ENCODE measurements at regions not wholly inside any gene's neighbourhood (a gene's known extent, or its start where the extent isn't known, plus 50 kb on each side); places are given as distances from the start of the nearest gene placed in this dataset.
"Not testable (repeated sequence)": the region's sequence is repeated elsewhere in the genome, so short reads cannot be mapped to it uniquely, and the experiment has no call there.

- DNase-seq = no peak
Measured at GRCh38 chr5:67870662-67871061, 344.9 kb upstream of the PIK3R1 start.

- not testable (repeated sequence) for DNase-seq
Measured at GRCh38 chr5:67864335-67864734, 351.2 kb upstream of the PIK3R1 start.

- no peak for DNase-seq
Measured at GRCh38 chr5:67858471-67859031, 357.0 kb upstream of the PIK3R1 start.

GRCh38 chr5:67857502-67857901 lies 358.1 kb upstream of the PIK3R1 start:
- no peak for DNase-seq

- DNase-seq = no peak
Measured at GRCh38 chr5:67855523-67855922, 360.0 kb upstream of the PIK3R1 start.

- not testable (repeated sequence) for DNase-seq
Measured at GRCh38 chr5:67850906-67851305, 364.6 kb upstream of the PIK3R1 start.

- no peak for DNase-seq
Measured at GRCh38 chr5:67844924-67845323, 370.6 kb upstream of the PIK3R1 start.

- DNase-seq = no peak
Measured at GRCh38 chr5:67842806-67843205, 372.8 kb upstream of the PIK3R1 start.

- DNase-seq = not testable (repeated sequence)
Measured at GRCh38 chr5:67837225-67837624, 378.3 kb upstream of the PIK3R1 start.

- DNase-seq = not testable (repeated sequence)
Measured at GRCh38 chr5:67836496-67836895, 379.1 kb upstream of the PIK3R1 start.

GRCh38 chr5:67831048-67831447 lies 384.5 kb upstream of the PIK3R1 start:
- no peak for DNase-seq

GRCh38 chr5:67827541-67827940 lies 388.0 kb upstream of the PIK3R1 start:
- no peak for DNase-seq

- no peak for DNase-seq
Measured at GRCh38 chr5:67824852-67825251, 390.7 kb upstream of the PIK3R1 start.

GRCh38 chr5:67817652-67818051 lies 397.9 kb upstream of the PIK3R1 start:
- DNase-seq = no peak

- DNase-seq = no peak
Measured at GRCh38 chr5:67816456-67816855, 399.1 kb upstream of the PIK3R1 start.

- no peak for DNase-seq
Measured at GRCh38 chr5:67815455-67816391, 399.8 kb upstream of the PIK3R1 start.

- no peak for DNase-seq
Measured at GRCh38 chr5:67814569-67815311, 400.8 kb upstream of the PIK3R1 start.

- no peak for DNase-seq
Measured at GRCh38 chr5:67813877-67814539, 401.5 kb upstream of the PIK3R1 start.

GRCh38 chr5:67809589-67809988 lies 406.0 kb upstream of the PIK3R1 start:
- no peak for DNase-seq

- no peak for DNase-seq
Measured at GRCh38 chr5:67808340-67808739, 407.2 kb upstream of the PIK3R1 start.

GRCh38 chr5:67807439-67807888 lies 408.1 kb upstream of the PIK3R1 start:
- DNase-seq = no peak

GRCh38 chr5:67806654-67807438 lies 408.7 kb upstream of the PIK3R1 start:
- no peak for DNase-seq

Measured in NCI-H2029 (cell line).